Caco-2 (cell line): ENCODE measurements at regions not wholly inside any gene's neighbourhood (a gene's known extent, or its start where the extent isn't known, plus 50 kb on each side); places are given as distances from the start of the nearest gene placed in this dataset.

Experiments
- BruUV-seq: library from RNA; stranded (reverse); fragments of 400-500 nt; replicated peaks from 2 replicates; lab custom pipeline; 2021; lab: Mats Ljungman, UMichigan
- CTCF ChIA-PET: fragments of 300-600 bp; sonication (Branson Sonifier 250); formaldehyde crosslinking; loops from one replicate; lab custom pipeline; 2022; ENCODE audit warnings: antibody characterized with exemption; lab: Charles Lee
- POLR2A ChIA-PET: fragments of 300-600 bp; sonication (Branson Sonifier 250); formaldehyde crosslinking; loops from one replicate; lab custom pipeline; 2022; ENCODE audit warnings: antibody characterized with exemption; lab: Charles Lee
- DNase-seq, 2 experiments: peaks; one replicate each; pipeline versions ENCODE4 v3.0.0 to v3.0.0-alpha.2; 2020 to 2022
- H3K27me3 ChIP-seq: replicated peaks from 2 replicates; pipeline ENCODE4 v1.6.0; 2011; ENCODE audit warnings: low read length; ENCODE audit not compliant: control insufficient read depth, insufficient read depth
- H3K36me3 ChIP-seq: 2 replicates; pipeline ENCODE4 v1.5.1; 2011; ENCODE audit warnings: low read length; ENCODE audit not compliant: control insufficient read depth, insufficient read depth
- H3K4me1 ChIP-seq: fragments of 250-450 bp; sonication (Bioruptor Pico); 2 replicates; pipeline ENCODE4 v1.5.1; 2020; ENCODE audit warnings: mild to moderate bottlenecking
- H3K4me3 ChIP-seq: 2 replicates; pipeline ENCODE4 v1.5.1; 2011; ENCODE audit warnings: low read depth, mild to moderate bottlenecking, control low read depth, low read length
- H3K9me3 ChIP-seq: fragments of 250-450 bp; sonication (Bioruptor Pico); 2 replicates; pipeline ENCODE4 v1.5.1; 2020; ENCODE audit warnings: mild to moderate bottlenecking, moderate library complexity
- H3K27ac Mint-ChIP-seq: one replicate; pipeline ENCODE4 v1.8.0; 2022; ENCODE audit warnings: mixed read lengths; ENCODE audit not compliant: unreplicated experiment
- H3K27me3 Mint-ChIP-seq: one replicate; pipeline ENCODE4 v1.8.0; 2022; ENCODE audit warnings: mixed read lengths; ENCODE audit not compliant: insufficient read depth, unreplicated experiment
- H3K36me3 Mint-ChIP-seq: one replicate; pipeline ENCODE4 v1.8.0; 2022; ENCODE audit warnings: mild to moderate bottlenecking, mixed read lengths; ENCODE audit not compliant: insufficient read depth, unreplicated experiment
- H3K4me1 Mint-ChIP-seq: one replicate; pipeline ENCODE4 v1.8.0; 2022; ENCODE audit warnings: low read depth, mixed read lengths; ENCODE audit not compliant: unreplicated experiment
- H3K4me3 Mint-ChIP-seq: one replicate; pipeline ENCODE4 v1.8.0; 2022; ENCODE audit warnings: mild to moderate bottlenecking, moderate library complexity, mixed read lengths; ENCODE audit not compliant: unreplicated experiment
- H3K9me3 Mint-ChIP-seq: one replicate; pipeline ENCODE4 v1.8.0; 2022; ENCODE audit warnings: mixed read lengths; ENCODE audit not compliant: unreplicated experiment
- CTCF ChIP-seq, 2 experiments: fragments of 200-600 bp in 1 of 2; IDR thresholded peaks; 1 replicate in 1 of 2; 2 replicates in 1 of 2; pipeline versions ENCODE4 v1.5.1 to v1.8.0; 2011 to 2022; ENCODE audit warnings: antibody characterized with exemption in 1 of 2, control low read depth in 1 of 2, inconsistent platforms in 1 of 2, low read depth in 1 of 2, low read length in 1 of 2, mild to moderate bottlenecking in 1 of 2, moderate library complexity in 1 of 2; ENCODE audit not compliant: insufficient read depth in 1 of 2, severe bottlenecking in 1 of 2, unreplicated experiment in 1 of 2
- intact Hi-C: fragments of 100-400 bp; cut with micrococcal nuclease; formaldehyde crosslinking; loops from one replicate; pipeline ENCODE4 v1.10.0; 2022; ENCODE audit not compliant: unreplicated experiment

GRCh38 chr16:86808863-86809444, 230.6 kb downstream of the FOXL1 start:
- Histone ChIP-seq H3K4me1 (no peaks in the 10 kb centered on the region), H3K9me3 (no peaks in the 10 kb centered on the region), H3K4me3 (no peak overlapping the region), H3K27me3 (no peaks in the 10 kb centered on the region; the same call in none of the 2 replicates), H3K36me3 (no peaks in the 10 kb centered on the region)
- Mint-ChIP-seq H3K4me1 (no peaks in the 10 kb centered on the region), H3K4me3 (no peak overlapping the region), H3K27me3 (peaks cover 9% of the 10 kb centered on the region), H3K36me3 (no peaks in the 10 kb centered on the region), H3K27ac (no peak overlapping the region), H3K9me3 (no peaks in the 10 kb centered on the region)
- POLR2A ChIA-PET: no interaction called here
- no peak for TF ChIP-seq CTCF (IDR thresholded peaks at IDR 0.05; ENCODE audit: insufficient read depth in 1 of 2, low read depth in 1 of 2, low read length in 1 of 2, severe bottlenecking in 1 of 2, unreplicated experiment in 1 of 2)
- no TSS peak for BruUV-seq
- no peak for DNase-seq
- CTCF ChIA-PET: interaction anchor here (0.6 kb wide), 1 partner anchor 22 kb away, joined by 5 read pairs; no protein-coding TSS in a partner anchor
- intact Hi-C loops: no loop called here

GRCh38 chr16:86809458-86809955, 231.2 kb downstream of the FOXL1 start:
- Histone ChIP-seq H3K27me3 (no peaks in the 10 kb centered on the region; the same call in none of the 2 replicates), H3K4me1 (no peaks in the 10 kb centered on the region), H3K4me3 (no peak overlapping the region), H3K9me3 (no peaks in the 10 kb centered on the region), H3K36me3 (no peaks in the 10 kb centered on the region)
- ChIA-PET CTCF (interaction anchor here (0.6 kb wide), 1 partner anchor 21 kb away, joined by 5 read pairs; no protein-coding TSS in a partner anchor), POLR2A (no interaction called here)
- no peak for DNase-seq
- Mint-ChIP-seq H3K4me1 (no peaks in the 10 kb centered on the region), H3K36me3 (no peaks in the 10 kb centered on the region), H3K9me3 (no peaks in the 10 kb centered on the region), H3K27ac (no peak overlapping the region), H3K27me3 (peaks cover 9% of the 10 kb centered on the region), H3K4me3 (no peak overlapping the region)
- intact Hi-C loops: no loop called here
- BruUV-seq: no TSS peak
- no peak for TF ChIP-seq CTCF (IDR thresholded peaks at IDR 0.05; ENCODE audit: insufficient read depth in 1 of 2, low read depth in 1 of 2, low read length in 1 of 2, severe bottlenecking in 1 of 2, unreplicated experiment in 1 of 2)

GRCh38 chr16:86810062-86810461, 231.7 kb downstream of the FOXL1 start:
- H3K27ac Mint-ChIP-seq: no peak overlapping the region
- no peaks in the 10 kb centered on the region for H3K36me3 Mint-ChIP-seq
- H3K4me3 Mint-ChIP-seq: no peak overlapping the region
- no peaks in the 10 kb centered on the region for H3K9me3 Mint-ChIP-seq
- Histone ChIP-seq H3K36me3 (no peaks in the 10 kb centered on the region), H3K4me1 (no peaks in the 10 kb centered on the region), H3K9me3 (no peaks in the 10 kb centered on the region), H3K27me3 (no peaks in the 10 kb centered on the region; the same call in none of the 2 replicates), H3K4me3 (no peak overlapping the region)
- CTCF ChIA-PET: no interaction called here
- H3K27me3 Mint-ChIP-seq: peaks cover 11% of the 10 kb centered on the region
- BruUV-seq: no TSS peak
- intact Hi-C loops: no loop called here
- POLR2A ChIA-PET: no interaction called here
- TF ChIP-seq CTCF (IDR thresholded peaks at IDR 0.05; ENCODE audit: insufficient read depth in 1 of 2, low read depth in 1 of 2, low read length in 1 of 2, severe bottlenecking in 1 of 2, unreplicated experiment in 1 of 2): no peak
- DNase-seq: no peak
- H3K4me1 Mint-ChIP-seq: no peaks in the 10 kb centered on the region
